K562 (cell line): ENCODE measurements at regions not wholly inside any gene's neighbourhood (a gene's known extent, or its start where the extent isn't known, plus 50 kb on each side); places are given as distances from the start of the nearest gene placed in this dataset.

Source experiments
- ATAC-seq: fragments of 200-7000 bp; cut with Tn5 transposase; 3 replicates; pipeline ENCODE4 v1.9.1; 2020; ENCODE audit warnings: moderate library complexity
- BruUV-seq: library from RNA; stranded (reverse); fragments of 400-500 nt; replicated peaks from 2 replicates; lab custom pipeline; 2021; lab: Mats Ljungman, UMichigan
- CTCF ChIA-PET: fragments of 300-600 bp; formaldehyde crosslinking; extraction: SDS; loops from one replicate; lab custom pipeline; 2021; ENCODE audit warnings: low intra/inter-chr PET ratio; lab: Yijun Ruan, JAX
- POLR2A ChIA-PET: fragments of 300-600, 350-650 bp; sonication (Branson Sonifier 250); formaldehyde crosslinking; extraction: SDS; loops from one replicate; lab custom pipeline; 2021; ENCODE audit warnings: antibody characterized with exemption, inconsistent platforms; lab: Yijun Ruan, JAX
- DNase-seq, 4 experiments: peaks; one replicate each; pipeline versions ENCODE4 v3.0.0 to v3.0.0-alpha.2; 2011 to 2018; ENCODE audit warnings: low spot score in 3 of 4, mixed read lengths in 3 of 4; ENCODE audit errors: extremely low read depth in 1 of 4
- FAIRE-seq: peaks from 2 replicates; lab custom pipeline; 2011; peaks lifted over from hg19 to GRCh38; lab: Jason Lieb, UNC
- H2AFZ ChIP-seq: 2 replicates; pipeline ENCODE4 v1.6.0; 2011; ENCODE audit warnings: low read depth, low read length, control low read depth, inconsistent platforms
- H3K27ac ChIP-seq: fragments of 200-600 bp; 3 replicates; pipeline ENCODE4 v1.8.0; 2011; ENCODE audit warnings: low read depth, mild to moderate bottlenecking, control low read depth, inconsistent platforms, low read length, moderate library complexity, mixed read lengths; ENCODE audit errors: extremely low read depth
- H3K27me3 ChIP-seq, 2 experiments: fragments of 300-600 bp in 1 of 2; 2 replicates in 1 of 2; 3 replicates in 1 of 2; pipeline versions ENCODE4 v1.6.0 to v1.8.0; 2011; ENCODE audit warnings: inconsistent platforms in 2 of 2, low read length in 2 of 2, mild to moderate bottlenecking in 1 of 2, mixed read lengths in 1 of 2, moderate library complexity in 1 of 2; ENCODE audit not compliant: control insufficient read depth in 2 of 2, insufficient read depth in 2 of 2
- H3K36me3 ChIP-seq: fragments of 300-600 bp; 3 replicates; pipeline ENCODE4 v1.8.0; 2011; ENCODE audit warnings: mild to moderate bottlenecking, low read length, inconsistent platforms; ENCODE audit not compliant: control insufficient read depth, insufficient read depth
- H3K4me1 ChIP-seq, 2 experiments: fragments of 200-600 bp in 1 of 2; replicated peaks in 1 of 2; 2 replicates in 1 of 2; 3 replicates in 1 of 2; pipeline versions ENCODE4 v1.5.1 to v1.8.0; 2011; ENCODE audit warnings: inconsistent platforms in 2 of 2, low read length in 2 of 2, mild to moderate bottlenecking in 1 of 2, mixed read lengths in 1 of 2, moderate library complexity in 1 of 2; ENCODE audit not compliant: control insufficient read depth in 2 of 2, insufficient read depth in 2 of 2
- H3K4me2 ChIP-seq: 2 replicates; pipeline ENCODE4 v1.6.1; 2011; ENCODE audit warnings: low read length, control low read depth, inconsistent platforms, mixed read lengths; ENCODE audit not compliant: insufficient read depth
- H3K4me3 ChIP-seq: fragments of 200-600 bp; sonication (generic), shearing (Covaris generic); 2 replicates; pipeline ENCODE4 v1.5.1; 2016; ENCODE audit warnings: control low read depth, inconsistent platforms
- H3K79me2 ChIP-seq: fragments of 200-600 bp; 3 replicates; pipeline ENCODE4 v1.8.0; 2011; ENCODE audit warnings: low read length, inconsistent platforms; ENCODE audit not compliant: control insufficient read depth, insufficient read depth
- H3K9ac ChIP-seq, 2 experiments: 2 replicates each; pipeline versions ENCODE4 v1.6.0 to v1.6.1; 2011; ENCODE audit warnings: low read depth in 2 of 2, low read length in 2 of 2, control low read depth in 1 of 2, inconsistent platforms in 1 of 2, mild to moderate bottlenecking in 1 of 2, mixed read lengths in 1 of 2; ENCODE audit not compliant: insufficient read depth in 1 of 2
- H3K9me1 ChIP-seq: one replicate; pipeline ENCODE4 v1.6.0; 2011; ENCODE audit warnings: inconsistent platforms, mild to moderate bottlenecking, low read length, moderate library complexity; ENCODE audit not compliant: control insufficient read depth, insufficient read depth
- H3K9me3 ChIP-seq: replicated peaks from 2 replicates; pipeline ENCODE4 v1.5.1; 2011; ENCODE audit warnings: low read depth, low read length, inconsistent platforms; ENCODE audit not compliant: control insufficient read depth, insufficient read depth
- H4K20me1 ChIP-seq: replicated peaks from 2 replicates; pipeline ENCODE4 v1.6.1; 2011; ENCODE audit warnings: low read length, inconsistent platforms, mixed read lengths; ENCODE audit not compliant: control insufficient read depth, insufficient read depth
- CREB5 ChIP-seq: fragments of 250-450 bp; sonication (Bioruptor Pico); IDR thresholded peaks from 2 replicates; pipeline ENCODE4 v1.5.0; 2020; ENCODE audit warnings: mild to moderate bottlenecking
- CXXC5 ChIP-seq: fragments of 250-450 bp; sonication (Bioruptor Pico); IDR thresholded peaks from 2 replicates; pipeline ENCODE4 v1.8.0; 2022; ENCODE audit warnings: inconsistent platforms, mild to moderate bottlenecking, moderate library complexity
- DPF2 ChIP-seq: fragments of 450-650 bp; IDR thresholded peaks from 2 replicates; pipeline ENCODE4 v1.6.1; 2016
- FOXA3 ChIP-seq, 2 experiments: fragments of 450-650 bp in 1 of 2; sonication (generic) in 1 of 2; formaldehyde crosslinking; IDR thresholded peaks in 1 of 2; conservative IDR thresholded peaks in 1 of 2; 2 replicates each; pipeline versions ENCODE4 v1.4.0 to v1.8.0; 2020 to 2022; ENCODE audit warnings: mild to moderate bottlenecking in 2 of 2, missing genetic modification reagents in 1 of 2
- FOXJ3 ChIP-seq: sonication (generic); formaldehyde crosslinking; IDR thresholded peaks from 2 replicates; pipeline ENCODE4 v1.4.0; 2020; ENCODE audit warnings: mild to moderate bottlenecking, missing genetic modification reagents
- GATAD2B ChIP-seq: fragments of 450-650 bp; IDR thresholded peaks from 2 replicates; pipeline ENCODE4 v1.6.1; 2017; ENCODE audit warnings: mild to moderate bottlenecking, borderline replicate concordance
- PYGO2 ChIP-seq: fragments of 450-650 bp; IDR thresholded peaks from 2 replicates; pipeline ENCODE4 v1.6.1; 2016; ENCODE audit warnings: mild to moderate bottlenecking, missing genetic modification characterization, moderate library complexity, missing compliant biosample characterization
- RFX5 ChIP-seq: IDR thresholded peaks from 2 replicates; pipeline ENCODE4 v1.6.1; 2011; ENCODE audit warnings: low read depth, mild to moderate bottlenecking, improper control_type of control experiment, low read length
- TARDBP ChIP-seq: fragments of 450-650 bp; IDR thresholded peaks from 2 replicates; pipeline ENCODE4 v1.6.1; 2016
- U2AF1 ChIP-seq: fragments of 200-400 bp; formaldehyde crosslinking; optimal IDR thresholded peaks from 2 replicates; pipeline ENCODE3; 2017; ENCODE audit warnings: mild to moderate bottlenecking, low read depth, low read length, moderate library complexity
- ZNF124 ChIP-seq: sonication (generic); formaldehyde crosslinking; IDR thresholded peaks from 2 replicates; pipeline ENCODE4 v1.8.1; 2022; ENCODE audit warnings: missing genetic modification reagents
- ZNF143 ChIP-seq: sonication (generic); formaldehyde crosslinking; IDR thresholded peaks from 2 replicates; pipeline ENCODE4 v1.9.0; 2022; ENCODE audit warnings: mild to moderate bottlenecking, missing genetic modification reagents
- ZNF165 ChIP-seq: fragments of 250-450 bp; sonication (Bioruptor Pico); IDR thresholded peaks from 2 replicates; pipeline ENCODE4 v1.4.0; 2020; ENCODE audit warnings: borderline replicate concordance
- ZNF696 ChIP-seq: fragments of 250-450 bp; sonication (Bioruptor Pico); conservative IDR thresholded peaks from 2 replicates; pipeline ENCODE4 v1.4.0; 2020; ENCODE audit warnings: mild to moderate bottlenecking, moderate library complexity
- ZNF740 ChIP-seq, 3 experiments: fragments of 200-800 bp in 1 of 3; sonication (Bioruptor generic) in 1 of 3; sonication (generic) in 1 of 3; formaldehyde crosslinking in 1 of 3; IDR thresholded peaks; 2 replicates each; pipeline versions ENCODE4 v1.6.1 to v1.8.0; 2016 to 2022; ENCODE audit warnings: mild to moderate bottlenecking in 2 of 3, missing compliant biosample characterization in 2 of 3, missing genetic modification characterization in 2 of 3, missing genetic modification reagents in 1 of 3
- WGBS: fragments of 100-300 bp; shearing (Covaris generic); methylation state at CpG from one replicate; pipeline ENCODE4 v1.1.6; 2016; ENCODE audit warnings: low coverage, mixed read lengths; ENCODE audit not compliant: insufficient coverage; ENCODE audit errors: missing lambda C conversion rate; 5-methylcytosine and 5-hydroxymethylcytosine counted together
- in situ Hi-C: fragments of 300-500 bp; cut with MboI; formaldehyde crosslinking; loops from 4 replicates; pipeline ENCODE4 v1.15.0; 2018; ENCODE audit warnings: inconsistent platforms, mixed read lengths
- intact Hi-C: fragments of 100-400 bp; cut with micrococcal nuclease; formaldehyde crosslinking; loops from 2 replicates; pipeline ENCODE4 v1.14.2; 2022
- TF ChIP-seq, protein P1 (sequence below): fragments of 450-650 bp; IDR thresholded peaks from 2 replicates; pipeline ENCODE4 v1.6.1; 2016; ENCODE audit warnings: antibody characterized with exemption
- TF ChIP-seq, protein P2 (sequence below), 2 experiments: fragments of 450-650 bp; conservative IDR thresholded peaks; 2 replicates each; pipeline ENCODE4 v1.6.1; 2017; ENCODE audit warnings: mild to moderate bottlenecking in 2 of 2, moderate library complexity in 2 of 2
- TF ChIP-seq, protein P3 (sequence below): fragments of 250-450 bp; sonication (Bioruptor Pico); IDR thresholded peaks from 2 replicates; pipeline ENCODE4 v1.8.0; 2021; ENCODE audit warnings: mild to moderate bottlenecking, moderate library complexity

DNA sequence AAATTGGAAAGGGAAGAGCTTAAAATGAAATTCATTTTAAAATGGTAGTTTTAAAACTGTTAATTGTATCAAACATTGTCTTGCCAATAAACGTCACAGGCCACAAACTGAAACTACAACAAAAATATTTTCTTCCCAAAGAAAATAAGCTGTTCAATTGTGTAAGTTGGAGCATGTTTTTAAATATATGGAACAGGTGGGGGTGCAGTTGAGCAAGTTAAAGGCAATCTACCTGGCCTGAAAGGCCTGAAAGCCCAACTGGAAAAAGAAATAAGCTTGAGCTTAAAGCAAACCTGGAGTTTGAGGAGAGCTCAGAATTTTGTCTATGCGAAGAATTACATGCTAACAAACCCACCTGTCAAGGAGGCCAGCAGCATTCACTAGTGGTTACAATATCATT, 439.5 kb downstream of the ACTL7B start:
- intact Hi-C loops (no loop called here), in situ Hi-C loops (no loop called here)
- TF ChIP-seq ZNF165 (CRISPR knock-in tag) (no peak), GATAD2B (no peak), ZNF124 (CRISPR knock-in tag) (no peak), TARDBP (no peak), ZNF740 (CRISPR knock-in tag; IDR thresholded peaks at IDR 0.05) (no peak), ZNF740 (tag; IDR thresholded peaks at IDR 0.05) (no peak), RFX5 (no peak), FOXA3 (CRISPR knock-in tag; conservative IDR thresholded peaks at IDR 0.05 in 1 of 2, IDR thresholded peaks at IDR 0.05 in 1 of 2) (no peak), FOXJ3 (CRISPR knock-in tag) (no peak), CREB5 (CRISPR knock-in tag) (no peak), ZNF143 (CRISPR knock-in tag) (no peak), ZNF696 (no peak), CXXC5 (no peak), DPF2 (no peak), U2AF1 (no peak), PYGO2 (tag) (no peak)
- TF ChIP-seq, protein P1, sequence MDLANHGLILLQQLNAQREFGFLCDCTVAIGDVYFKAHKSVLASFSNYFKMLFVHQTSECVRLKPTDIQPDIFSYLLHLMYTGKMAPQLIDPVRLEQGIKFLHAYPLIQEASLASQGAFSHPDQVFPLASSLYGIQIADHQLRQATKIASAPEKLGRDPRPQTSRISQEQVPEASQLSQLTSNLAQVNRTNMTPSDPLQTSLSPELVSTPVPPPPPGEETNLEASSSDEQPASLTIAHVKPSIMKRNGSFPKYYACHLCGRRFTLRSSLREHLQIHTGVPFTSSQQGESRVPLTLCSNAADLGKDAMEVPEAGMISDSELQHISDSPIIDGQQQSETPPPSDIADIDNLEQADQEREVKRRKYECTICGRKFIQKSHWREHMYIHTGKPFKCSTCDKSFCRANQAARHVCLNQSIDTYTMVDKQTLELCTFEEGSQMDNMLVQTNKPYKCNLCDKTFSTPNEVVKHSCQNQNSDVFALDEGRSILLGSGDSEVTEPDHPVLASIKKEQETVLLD: no peak
- TF ChIP-seq, protein P2, sequence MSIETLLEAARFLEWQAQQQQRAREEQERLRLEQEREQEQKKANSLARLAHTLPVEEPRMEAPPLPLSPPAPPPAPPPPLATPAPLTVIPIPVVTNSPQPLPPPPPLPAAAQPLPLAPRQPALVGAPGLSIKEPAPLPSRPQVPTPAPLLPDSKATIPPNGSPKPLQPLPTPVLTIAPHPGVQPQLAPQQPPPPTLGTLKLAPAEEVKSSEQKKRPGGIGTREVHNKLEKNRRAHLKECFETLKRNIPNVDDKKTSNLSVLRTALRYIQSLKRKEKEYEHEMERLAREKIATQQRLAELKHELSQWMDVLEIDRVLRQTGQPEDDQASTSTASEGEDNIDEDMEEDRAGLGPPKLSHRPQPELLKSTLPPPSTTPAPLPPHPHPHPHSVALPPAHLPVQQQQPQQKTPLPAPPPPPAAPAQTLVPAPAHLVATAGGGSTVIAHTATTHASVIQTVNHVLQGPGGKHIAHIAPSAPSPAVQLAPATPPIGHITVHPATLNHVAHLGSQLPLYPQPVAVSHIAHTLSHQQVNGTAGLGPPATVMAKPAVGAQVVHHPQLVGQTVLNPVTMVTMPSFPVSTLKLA (conservative IDR thresholded peaks at IDR 0.05): no peak
- TF ChIP-seq, protein P3, sequence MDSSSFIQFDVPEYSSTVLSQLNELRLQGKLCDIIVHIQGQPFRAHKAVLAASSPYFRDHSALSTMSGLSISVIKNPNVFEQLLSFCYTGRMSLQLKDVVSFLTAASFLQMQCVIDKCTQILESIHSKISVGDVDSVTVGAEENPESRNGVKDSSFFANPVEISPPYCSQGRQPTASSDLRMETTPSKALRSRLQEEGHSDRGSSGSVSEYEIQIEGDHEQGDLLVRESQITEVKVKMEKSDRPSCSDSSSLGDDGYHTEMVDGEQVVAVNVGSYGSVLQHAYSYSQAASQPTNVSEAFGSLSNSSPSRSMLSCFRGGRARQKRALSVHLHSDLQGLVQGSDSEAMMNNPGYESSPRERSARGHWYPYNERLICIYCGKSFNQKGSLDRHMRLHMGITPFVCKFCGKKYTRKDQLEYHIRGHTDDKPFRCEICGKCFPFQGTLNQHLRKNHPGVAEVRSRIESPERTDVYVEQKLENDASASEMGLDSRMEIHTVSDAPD (CRISPR knock-in tag): no peak
- CTCF ChIA-PET: no interaction called here
- no peak overlapping the region for H2AFZ ChIP-seq
- 0% methylated on average over 2 of the region's 2 CpGs for WGBS
- POLR2A ChIA-PET: no interaction called here
- DNase-seq (no peak), ATAC-seq (no peak), FAIRE-seq (no peak)
- H3K9me1 ChIP-seq: no peaks in the 10 kb centered on the region
- no TSS peak for BruUV-seq
- H3K9ac ChIP-seq: no peak overlapping the region
- H3K4me1 ChIP-seq: no peaks in the 10 kb centered on the region
- H3K27ac ChIP-seq: no peak overlapping the region
- H3K27me3 ChIP-seq: no peaks in the 10 kb centered on the region
- no peak overlapping the region for H3K4me2 ChIP-seq
- no peaks in the 10 kb centered on the region for H4K20me1 ChIP-seq
- H3K79me2 ChIP-seq: no peaks in the 10 kb centered on the region
- no peaks in the 10 kb centered on the region for H3K36me3 ChIP-seq
- no peak overlapping the region for H3K4me3 ChIP-seq
- no peaks in the 10 kb centered on the region for H3K9me3 ChIP-seq
